Prostate gland (tissue), 2 donors: ENCODE measurements at regions not wholly inside any gene's neighbourhood (a gene's known extent, or its start where the extent isn't known, plus 50 kb on each side); places are given as distances from the start of the nearest gene placed in this dataset.

ENCODE experiments used
- CTCF ChIP-seq, 4 experiments: fragments of 200-600 bp in 2 of 4; fragments of 450-650 bp in 2 of 4; sonication (generic) in 2 of 4; IDR thresholded peaks; 1 replicate in 3 of 4; 2 replicates in 1 of 4; pipeline ENCODE4 v1.5.1; 2016 to 2019; ENCODE audit warnings: antibody characterized with exemption in 4 of 4, mild to moderate bottlenecking in 2 of 4, moderate library complexity in 2 of 4
- POLR2A ChIP-seq: fragments of 450-650 bp; IDR thresholded peaks from one replicate; pipeline ENCODE4 v1.6.1; 2016; ENCODE audit warnings: antibody characterized with exemption, mild to moderate bottlenecking
- POLR2AphosphoS5 ChIP-seq: sonication (generic); formaldehyde crosslinking; IDR thresholded peaks from one replicate; pipeline ENCODE4 v1.6.1; 2017; ENCODE audit warnings: antibody characterized with exemption

GRCh38 chr7:91353848-91354247 is 89.6 kb downstream of the FZD1 start:
- TF ChIP-seq CTCF (IDR thresholded peaks at IDR 0.05) (no peak), POLR2A (no peak), POLR2AphosphoS5 (no peak)
